GM23338 (cell line): ENCODE measurements at regions not wholly inside any gene's neighbourhood (a gene's known extent, or its start where the extent isn't known, plus 50 kb on each side); places are given as distances from the start of the nearest gene placed in this dataset.

Source experiments
- ATAC-seq: fragments of 200-7000 bp; cut with Tn5 transposase; 3 replicates; pipeline ENCODE4 v1.9.1; 2020
- DNase-seq: peaks from one replicate; pipeline ENCODE4 v3.0.0-alpha.2; 2015; ENCODE audit warnings: low spot score
- H2AFZ ChIP-seq: fragments of 200-600 bp; sonication (generic); 2 replicates; pipeline ENCODE4 v1.8.0; 2016; ENCODE audit warnings: antibody characterized with exemption, mild to moderate bottlenecking, moderate library complexity
- H3F3A ChIP-seq: fragments of 200-600 bp; sonication (generic); replicated peaks from 2 replicates; pipeline ENCODE4 v1.8.0; 2017; ENCODE audit warnings: antibody characterized with exemption, mixed run types, low read depth
- H3K27ac ChIP-seq: fragments of 200-600 bp; sonication (generic); 2 replicates; pipeline ENCODE4 v1.6.1; 2016; ENCODE audit warnings: low read depth
- H3K27me3 ChIP-seq: fragments of 200-600 bp; sonication (generic); 2 replicates; pipeline ENCODE4 v1.8.0; 2016; ENCODE audit warnings: mild to moderate bottlenecking, mixed run types, moderate library complexity; ENCODE audit not compliant: insufficient read depth
- H3K36me3 ChIP-seq: fragments of 200-600 bp; sonication (generic); 2 replicates; pipeline ENCODE4 v1.8.0; 2016; ENCODE audit warnings: mild to moderate bottlenecking; ENCODE audit not compliant: insufficient read depth
- H3K4me1 ChIP-seq: fragments of 200-600 bp; sonication (generic); 2 replicates; pipeline ENCODE4 v1.8.0; 2016; ENCODE audit warnings: mild to moderate bottlenecking, moderate library complexity; ENCODE audit not compliant: insufficient read depth
- H3K4me2 ChIP-seq: fragments of 200-600 bp; sonication (generic); 2 replicates; pipeline ENCODE4 v1.7.1; 2017; ENCODE audit warnings: mixed run types
- H3K4me3 ChIP-seq: fragments of 200-600 bp; sonication (generic); 2 replicates; pipeline ENCODE4 v1.6.1; 2016; ENCODE audit warnings: mixed run types
- H3K79me2 ChIP-seq: fragments of 200-600 bp; sonication (generic); replicated peaks from 2 replicates; pipeline ENCODE4 v1.8.0; 2017; ENCODE audit warnings: mild to moderate bottlenecking; ENCODE audit not compliant: insufficient read depth
- H3K9me2 ChIP-seq: fragments of 200-600 bp; sonication (generic); 2 replicates; pipeline ENCODE4 v1.8.0; 2017; ENCODE audit not compliant: insufficient read depth
- H4K20me1 ChIP-seq: fragments of 200-600 bp; sonication (generic); replicated peaks from 2 replicates; pipeline ENCODE4 v1.8.0; 2017; ENCODE audit warnings: mild to moderate bottlenecking; ENCODE audit not compliant: insufficient read depth
- H3K27ac Mint-ChIP-seq: 2 replicates; pipeline ENCODE4 v1.8.0; 2020; ENCODE audit warnings: inconsistent platforms, mild to moderate bottlenecking, moderate library complexity, mixed read lengths
- H3K27me3 Mint-ChIP-seq: 3 replicates; pipeline ENCODE4 v1.8.0; 2022; ENCODE audit warnings: low read depth, mild to moderate bottlenecking, moderate library complexity, mixed read lengths, inconsistent platforms; ENCODE audit not compliant: insufficient read depth, poor library complexity
- H3K36me3 Mint-ChIP-seq: 3 replicates; pipeline ENCODE4 v1.8.0; 2021; ENCODE audit warnings: low read depth, mild to moderate bottlenecking, inconsistent platforms, moderate library complexity, mixed read lengths
- H3K4me1 Mint-ChIP-seq: 3 replicates; pipeline ENCODE4 v1.8.0; 2020; ENCODE audit warnings: mild to moderate bottlenecking, inconsistent platforms, mixed read lengths
- H3K4me3 Mint-ChIP-seq: 3 replicates; pipeline ENCODE4 v1.8.0; 2021; ENCODE audit warnings: moderate library complexity, mild to moderate bottlenecking, inconsistent platforms, mixed read lengths
- H3K9me3 Mint-ChIP-seq: 3 replicates; pipeline ENCODE4 v1.8.0; 2020; ENCODE audit warnings: moderate library complexity, mild to moderate bottlenecking, inconsistent platforms, mixed read lengths
- CREB1 ChIP-seq: fragments of 250-450 bp; sonication (Bioruptor Pico); IDR thresholded peaks from 2 replicates; pipeline ENCODE4 v1.5.0; 2020; ENCODE audit warnings: low read depth, mild to moderate bottlenecking, moderate library complexity
- EZH2 ChIP-seq: fragments of 200-600 bp; sonication (generic); IDR thresholded peaks from one replicate; pipeline ENCODE4 v1.8.0; 2017; ENCODE audit warnings: antibody characterized with exemption, mild to moderate bottlenecking, low read depth; ENCODE audit not compliant: unreplicated experiment
- NANOG ChIP-seq: IDR thresholded peaks from 2 replicates; pipeline ENCODE4 v1.6.1; 2016; ENCODE audit warnings: antibody characterized with exemption, borderline replicate concordance
- POLR2AphosphoS5 ChIP-seq: IDR thresholded peaks from 2 replicates; pipeline ENCODE4 v1.6.1; 2016; ENCODE audit warnings: antibody characterized with exemption, low read depth
- STAT1 ChIP-seq: IDR thresholded peaks from one replicate; pipeline ENCODE4 v1.6.1; 2016; ENCODE audit warnings: antibody characterized with exemption; ENCODE audit not compliant: unreplicated experiment
- ZNF114 ChIP-seq: fragments of 250-450 bp; sonication (Bioruptor Pico); IDR thresholded peaks from 2 replicates; pipeline ENCODE4 v1.5.0; 2020; ENCODE audit warnings: mild to moderate bottlenecking, moderate library complexity
- ZNF331 ChIP-seq: fragments of 250-450 bp; sonication (Bioruptor Pico); IDR thresholded peaks from 2 replicates; pipeline ENCODE4 v1.5.0; 2020; ENCODE audit warnings: low read depth, mild to moderate bottlenecking, moderate library complexity
- TF ChIP-seq, protein P1 (sequence below), 2 experiments: fragments of 200-600 bp in 1 of 2; sonication (generic) in 1 of 2; conservative IDR thresholded peaks; 2 replicates each; pipeline versions ENCODE4 v1.5.1 to v1.6.1; 2016 to 2017; ENCODE audit warnings: antibody characterized with exemption in 2 of 2, low read depth in 2 of 2, mild to moderate bottlenecking in 2 of 2, moderate library complexity in 1 of 2
- TF ChIP-seq, protein P2 (sequence below): fragments of 250-450 bp; sonication (Bioruptor Pico); IDR thresholded peaks from 2 replicates; pipeline ENCODE4 v1.5.0; 2020; ENCODE audit warnings: mild to moderate bottlenecking, moderate library complexity
- TF ChIP-seq, protein P3 (sequence below): IDR thresholded peaks from one replicate; pipeline ENCODE4 v1.6.1; 2018; ENCODE audit warnings: antibody characterized with exemption; ENCODE audit not compliant: unreplicated experiment

DNA sequence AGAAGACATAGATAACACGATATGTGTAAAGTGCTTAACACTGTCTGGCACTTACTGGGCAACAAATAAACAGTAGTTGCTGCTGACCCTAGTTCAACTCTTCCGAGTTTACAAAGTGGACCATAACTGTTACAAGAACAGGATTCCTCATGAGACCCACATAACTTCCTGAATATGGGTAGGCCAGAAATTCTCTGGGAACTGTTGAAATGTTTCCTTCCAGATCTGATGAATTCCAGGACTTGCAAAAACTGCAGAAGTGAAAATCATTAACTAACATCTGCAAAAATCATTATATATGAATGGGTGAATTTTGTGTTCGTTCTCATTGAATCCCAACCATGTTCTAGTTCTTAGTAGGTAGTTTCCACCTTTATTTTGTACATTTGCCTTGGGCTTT lies 181.7 kb upstream of the MME start:
- H3K4me2 ChIP-seq: no peak overlapping the region
- no peaks in the 10 kb centered on the region for H3K36me3 Mint-ChIP-seq
- no peak overlapping the region for H3K27ac Mint-ChIP-seq

DNA sequence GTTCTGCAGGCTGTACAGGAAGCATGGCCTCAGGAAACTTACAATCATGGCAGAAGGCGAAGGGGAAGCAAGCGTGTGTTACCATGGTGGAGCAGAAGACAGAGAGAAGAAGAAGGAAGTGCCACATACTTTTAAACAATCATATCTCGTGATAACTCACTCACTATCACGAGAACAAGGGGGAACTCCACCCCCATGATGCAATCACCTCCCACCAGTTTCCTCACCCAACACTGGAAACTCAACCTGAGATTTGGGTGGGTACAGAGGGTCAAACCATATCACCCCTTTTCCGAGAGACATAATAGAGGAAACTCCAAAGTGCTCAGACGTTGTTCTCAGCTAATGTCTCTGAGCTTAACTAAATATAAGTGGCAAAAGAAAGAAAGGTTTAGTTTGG lies 186.3 kb upstream of the MME start:
- Mint-ChIP-seq H3K36me3 (no peaks in the 10 kb centered on the region), H3K27ac (no peak overlapping the region), H3K4me1 (no peaks in the 10 kb centered on the region), H3K4me3 (no peak overlapping the region), H3K9me3 (peaks cover under 1% of the 10 kb centered on the region), H3K27me3 (no peaks in the 10 kb centered on the region)
- Histone ChIP-seq H3K36me3 (no peaks in the 10 kb centered on the region), H4K20me1 (no peaks in the 10 kb centered on the region), H3K27me3 (no peaks in the 10 kb centered on the region), H3K4me1 (no peaks in the 10 kb centered on the region), H3K27ac (no peak overlapping the region), H3K4me3 (no peak overlapping the region), H2AFZ (no peak overlapping the region; the same call in 1 of the 2 replicates), H3K4me2 (no peak overlapping the region), H3K9me2 (no peaks in the 10 kb centered on the region; the same call in 1 of the 2 replicates), H3F3A (no peaks in the 10 kb centered on the region), H3K79me2 (no peaks in the 10 kb centered on the region)
- TF ChIP-seq CREB1: no peak
- TF ChIP-seq EZH2: no peak
- TF ChIP-seq ZNF114 (CRISPR knock-in tag): no peak
- no peak for TF ChIP-seq ZNF331
- TF ChIP-seq, protein P1, sequence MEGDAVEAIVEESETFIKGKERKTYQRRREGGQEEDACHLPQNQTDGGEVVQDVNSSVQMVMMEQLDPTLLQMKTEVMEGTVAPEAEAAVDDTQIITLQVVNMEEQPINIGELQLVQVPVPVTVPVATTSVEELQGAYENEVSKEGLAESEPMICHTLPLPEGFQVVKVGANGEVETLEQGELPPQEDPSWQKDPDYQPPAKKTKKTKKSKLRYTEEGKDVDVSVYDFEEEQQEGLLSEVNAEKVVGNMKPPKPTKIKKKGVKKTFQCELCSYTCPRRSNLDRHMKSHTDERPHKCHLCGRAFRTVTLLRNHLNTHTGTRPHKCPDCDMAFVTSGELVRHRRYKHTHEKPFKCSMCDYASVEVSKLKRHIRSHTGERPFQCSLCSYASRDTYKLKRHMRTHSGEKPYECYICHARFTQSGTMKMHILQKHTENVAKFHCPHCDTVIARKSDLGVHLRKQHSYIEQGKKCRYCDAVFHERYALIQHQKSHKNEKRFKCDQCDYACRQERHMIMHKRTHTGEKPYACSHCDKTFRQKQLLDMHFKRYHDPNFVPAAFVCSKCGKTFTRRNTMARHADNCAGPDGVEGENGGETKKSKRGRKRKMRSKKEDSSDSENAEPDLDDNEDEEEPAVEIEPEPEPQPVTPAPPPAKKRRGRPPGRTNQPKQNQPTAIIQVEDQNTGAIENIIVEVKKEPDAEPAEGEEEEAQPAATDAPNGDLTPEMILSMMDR (conservative IDR thresholded peaks at IDR 0.05; ENCODE audit: low read depth in 2 of 2): no peak
- TF ChIP-seq, protein P2, sequence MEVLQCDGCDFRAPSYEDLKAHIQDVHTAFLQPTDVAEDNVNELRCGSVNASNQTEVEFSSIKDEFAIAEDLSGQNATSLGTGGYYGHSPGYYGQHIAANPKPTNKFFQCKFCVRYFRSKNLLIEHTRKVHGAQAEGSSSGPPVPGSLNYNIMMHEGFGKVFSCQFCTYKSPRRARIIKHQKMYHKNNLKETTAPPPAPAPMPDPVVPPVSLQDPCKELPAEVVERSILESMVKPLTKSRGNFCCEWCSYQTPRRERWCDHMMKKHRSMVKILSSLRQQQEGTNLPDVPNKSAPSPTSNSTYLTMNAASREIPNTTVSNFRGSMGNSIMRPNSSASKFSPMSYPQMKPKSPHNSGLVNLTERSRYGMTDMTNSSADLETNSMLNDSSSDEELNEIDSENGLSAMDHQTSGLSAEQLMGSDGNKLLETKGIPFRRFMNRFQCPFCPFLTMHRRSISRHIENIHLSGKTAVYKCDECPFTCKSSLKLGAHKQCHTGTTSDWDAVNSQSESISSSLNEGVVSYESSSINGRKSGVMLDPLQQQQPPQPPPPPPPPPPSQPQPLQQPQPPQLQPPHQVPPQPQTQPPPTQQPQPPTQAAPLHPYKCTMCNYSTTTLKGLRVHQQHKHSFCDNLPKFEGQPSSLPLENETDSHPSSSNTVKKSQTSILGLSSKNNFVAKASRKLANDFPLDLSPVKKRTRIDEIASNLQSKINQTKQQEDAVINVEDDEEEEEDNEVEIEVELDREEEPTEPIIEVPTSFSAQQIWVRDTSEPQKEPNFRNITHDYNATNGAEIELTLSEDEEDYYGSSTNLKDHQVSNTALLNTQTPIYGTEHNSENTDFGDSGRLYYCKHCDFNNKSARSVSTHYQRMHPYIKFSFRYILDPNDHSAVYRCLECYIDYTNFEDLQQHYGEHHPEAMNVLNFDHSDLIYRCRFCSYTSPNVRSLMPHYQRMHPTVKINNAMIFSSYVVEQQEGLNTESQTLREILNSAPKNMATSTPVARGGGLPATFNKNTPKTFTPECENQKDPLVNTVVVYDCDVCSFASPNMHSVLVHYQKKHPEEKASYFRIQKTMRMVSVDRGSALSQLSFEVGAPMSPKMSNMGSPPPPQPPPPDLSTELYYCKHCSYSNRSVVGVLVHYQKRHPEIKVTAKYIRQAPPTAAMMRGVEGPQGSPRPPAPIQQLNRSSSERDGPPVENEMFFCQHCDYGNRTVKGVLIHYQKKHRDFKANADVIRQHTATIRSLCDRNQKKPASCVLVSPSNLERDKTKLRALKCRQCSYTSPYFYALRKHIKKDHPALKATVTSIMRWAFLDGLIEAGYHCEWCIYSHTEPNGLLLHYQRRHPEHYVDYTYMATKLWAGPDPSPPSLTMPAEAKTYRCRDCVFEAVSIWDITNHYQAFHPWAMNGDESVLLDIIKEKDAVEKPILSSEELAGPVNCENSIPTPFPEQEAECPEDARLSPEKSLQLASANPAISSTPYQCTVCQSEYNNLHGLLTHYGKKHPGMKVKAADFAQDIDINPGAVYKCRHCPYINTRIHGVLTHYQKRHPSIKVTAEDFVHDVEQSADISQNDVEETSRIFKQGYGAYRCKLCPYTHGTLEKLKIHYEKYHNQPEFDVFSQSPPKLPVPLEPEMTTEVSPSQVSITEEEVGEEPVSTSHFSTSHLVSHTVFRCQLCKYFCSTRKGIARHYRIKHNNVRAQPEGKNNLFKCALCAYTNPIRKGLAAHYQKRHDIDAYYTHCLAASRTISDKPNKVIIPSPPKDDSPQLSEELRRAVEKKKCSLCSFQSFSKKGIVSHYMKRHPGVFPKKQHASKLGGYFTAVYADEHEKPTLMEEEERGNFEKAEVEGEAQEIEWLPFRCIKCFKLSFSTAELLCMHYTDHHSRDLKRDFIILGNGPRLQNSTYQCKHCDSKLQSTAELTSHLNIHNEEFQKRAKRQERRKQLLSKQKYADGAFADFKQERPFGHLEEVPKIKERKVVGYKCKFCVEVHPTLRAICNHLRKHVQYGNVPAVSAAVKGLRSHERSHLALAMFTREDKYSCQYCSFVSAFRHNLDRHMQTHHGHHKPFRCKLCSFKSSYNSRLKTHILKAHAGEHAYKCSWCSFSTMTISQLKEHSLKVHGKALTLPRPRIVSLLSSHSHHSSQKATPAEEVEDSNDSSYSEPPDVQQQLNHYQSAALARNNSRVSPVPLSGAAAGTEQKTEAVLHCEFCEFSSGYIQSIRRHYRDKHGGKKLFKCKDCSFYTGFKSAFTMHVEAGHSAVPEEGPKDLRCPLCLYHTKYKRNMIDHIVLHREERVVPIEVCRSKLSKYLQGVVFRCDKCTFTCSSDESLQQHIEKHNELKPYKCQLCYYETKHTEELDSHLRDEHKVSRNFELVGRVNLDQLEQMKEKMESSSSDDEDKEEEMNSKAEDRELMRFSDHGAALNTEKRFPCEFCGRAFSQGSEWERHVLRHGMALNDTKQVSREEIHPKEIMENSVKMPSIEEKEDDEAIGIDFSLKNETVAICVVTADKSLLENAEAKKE (CRISPR knock-in tag): no peak
- no peak for TF ChIP-seq STAT1
- no peak for TF ChIP-seq POLR2AphosphoS5
- TF ChIP-seq NANOG: no peak
- TF ChIP-seq, protein P3, sequence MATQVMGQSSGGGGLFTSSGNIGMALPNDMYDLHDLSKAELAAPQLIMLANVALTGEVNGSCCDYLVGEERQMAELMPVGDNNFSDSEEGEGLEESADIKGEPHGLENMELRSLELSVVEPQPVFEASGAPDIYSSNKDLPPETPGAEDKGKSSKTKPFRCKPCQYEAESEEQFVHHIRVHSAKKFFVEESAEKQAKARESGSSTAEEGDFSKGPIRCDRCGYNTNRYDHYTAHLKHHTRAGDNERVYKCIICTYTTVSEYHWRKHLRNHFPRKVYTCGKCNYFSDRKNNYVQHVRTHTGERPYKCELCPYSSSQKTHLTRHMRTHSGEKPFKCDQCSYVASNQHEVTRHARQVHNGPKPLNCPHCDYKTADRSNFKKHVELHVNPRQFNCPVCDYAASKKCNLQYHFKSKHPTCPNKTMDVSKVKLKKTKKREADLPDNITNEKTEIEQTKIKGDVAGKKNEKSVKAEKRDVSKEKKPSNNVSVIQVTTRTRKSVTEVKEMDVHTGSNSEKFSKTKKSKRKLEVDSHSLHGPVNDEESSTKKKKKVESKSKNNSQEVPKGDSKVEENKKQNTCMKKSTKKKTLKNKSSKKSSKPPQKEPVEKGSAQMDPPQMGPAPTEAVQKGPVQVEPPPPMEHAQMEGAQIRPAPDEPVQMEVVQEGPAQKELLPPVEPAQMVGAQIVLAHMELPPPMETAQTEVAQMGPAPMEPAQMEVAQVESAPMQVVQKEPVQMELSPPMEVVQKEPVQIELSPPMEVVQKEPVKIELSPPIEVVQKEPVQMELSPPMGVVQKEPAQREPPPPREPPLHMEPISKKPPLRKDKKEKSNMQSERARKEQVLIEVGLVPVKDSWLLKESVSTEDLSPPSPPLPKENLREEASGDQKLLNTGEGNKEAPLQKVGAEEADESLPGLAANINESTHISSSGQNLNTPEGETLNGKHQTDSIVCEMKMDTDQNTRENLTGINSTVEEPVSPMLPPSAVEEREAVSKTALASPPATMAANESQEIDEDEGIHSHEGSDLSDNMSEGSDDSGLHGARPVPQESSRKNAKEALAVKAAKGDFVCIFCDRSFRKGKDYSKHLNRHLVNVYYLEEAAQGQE: no peak
- ATAC-seq (no peak), DNase-seq (no peak)

More for the DNA sequence above, 181.7 kb upstream of the MME start:
- Mint-ChIP-seq H3K27me3 (no peaks in the 10 kb centered on the region), H3K9me3 (no peaks in the 10 kb centered on the region; the same call in 1 of the 3 replicates), H3K4me3 (no peak overlapping the region), H3K4me1 (no peaks in the 10 kb centered on the region)
- TF ChIP-seq CREB1 (no peak), ZNF114 (CRISPR knock-in tag) (no peak)
- Histone ChIP-seq H3K27ac (no peak overlapping the region), H3K27me3 (no peaks in the 10 kb centered on the region), H3K36me3 (no peaks in the 10 kb centered on the region), H3F3A (no peaks in the 10 kb centered on the region), H2AFZ (no peak overlapping the region), H3K79me2 (no peaks in the 10 kb centered on the region), H3K4me1 (no peaks in the 10 kb centered on the region), H3K4me3 (no peak overlapping the region), H4K20me1 (no peaks in the 10 kb centered on the region), H3K9me2 (no peaks in the 10 kb centered on the region)
- DNase-seq: no peak
- ATAC-seq: no peak
